HG03520 (cell line): ENCODE measurements at regions not wholly inside any gene's neighbourhood (a gene's known extent, or its start where the extent isn't known, plus 50 kb on each side); places are given as distances from the start of the nearest gene placed in this dataset.
"Not testable (repeated sequence)": the region's sequence is repeated elsewhere in the genome, so short reads cannot be mapped to it uniquely, and the experiment has no call there.

Source experiments
- ATAC-seq: cut with Tn5 transposase; IDR thresholded peaks from one replicate; pipeline ENCODE4 v1.9.1; 2021; ENCODE audit warnings: mild to moderate bottlenecking, moderate library complexity; ENCODE audit not compliant: unreplicated experiment

- no peak for ATAC-seq
Observed at GRCh38 chr3:105976196-105976595, 107.4 kb upstream of the CBLB start.

GRCh38 chr3:105979961-105980360 lies 111.1 kb upstream of the CBLB start:
- no peak for ATAC-seq

- ATAC-seq = no peak
Observed at GRCh38 chr3:105982207-105982606, 113.4 kb upstream of the CBLB start.

- ATAC-seq = no peak
Observed at GRCh38 chr3:105984837-105985236, 116.0 kb upstream of the CBLB start.

- ATAC-seq = not testable (repeated sequence)
Observed at GRCh38 chr3:105986343-105986742, 117.5 kb upstream of the CBLB start.

GRCh38 chr3:105987809-105988208 lies 119.0 kb upstream of the CBLB start:
- ATAC-seq = no peak

GRCh38 chr3:105988540-105989212 lies 119.9 kb upstream of the CBLB start:
- no peak for ATAC-seq

GRCh38 chr3:105996781-105997180 lies 128.0 kb upstream of the CBLB start:
- no peak for ATAC-seq

GRCh38 chr3:105997466-105997799 lies 128.6 kb upstream of the CBLB start:
- no peak for ATAC-seq

GRCh38 chr3:105997800-105998526 lies 129.2 kb upstream of the CBLB start:
- no peak for ATAC-seq

- ATAC-seq = no peak
Observed at GRCh38 chr3:105999856-106000255, 131.0 kb upstream of the CBLB start.

GRCh38 chr3:106001923-106002322 lies 133.1 kb upstream of the CBLB start:
- no peak for ATAC-seq

GRCh38 chr3:106004137-106004681 lies 135.4 kb upstream of the CBLB start:
- ATAC-seq = no peak

- no peak for ATAC-seq
Observed at GRCh38 chr3:106004826-106005225, 136.0 kb upstream of the CBLB start.

GRCh38 chr3:106006001-106006400 lies 137.2 kb upstream of the CBLB start:
- ATAC-seq = no peak

GRCh38 chr3:106006571-106006970 lies 137.8 kb upstream of the CBLB start:
- no peak for ATAC-seq

GRCh38 chr3:106007512-106007911 lies 138.7 kb upstream of the CBLB start:
- ATAC-seq = no peak

- ATAC-seq = no peak
Observed at GRCh38 chr3:106008766-106009165, 140.0 kb upstream of the CBLB start.

GRCh38 chr3:106010829-106011228 lies 142.0 kb upstream of the CBLB start:
- ATAC-seq = no peak

GRCh38 chr3:106013971-106014370 lies 145.2 kb upstream of the CBLB start:
- no peak for ATAC-seq

- ATAC-seq = no peak
Observed at GRCh38 chr3:106014518-106014917, 145.7 kb upstream of the CBLB start.

GRCh38 chr3:106014971-106015370 lies 146.2 kb upstream of the CBLB start:
- ATAC-seq = no peak
